ENCODE measurements at regions not wholly inside any gene's neighbourhood (a gene's known extent, or its start where the extent isn't known, plus 50 kb on each side); places are given as distances from the start of the nearest gene placed in this dataset.

DNA sequence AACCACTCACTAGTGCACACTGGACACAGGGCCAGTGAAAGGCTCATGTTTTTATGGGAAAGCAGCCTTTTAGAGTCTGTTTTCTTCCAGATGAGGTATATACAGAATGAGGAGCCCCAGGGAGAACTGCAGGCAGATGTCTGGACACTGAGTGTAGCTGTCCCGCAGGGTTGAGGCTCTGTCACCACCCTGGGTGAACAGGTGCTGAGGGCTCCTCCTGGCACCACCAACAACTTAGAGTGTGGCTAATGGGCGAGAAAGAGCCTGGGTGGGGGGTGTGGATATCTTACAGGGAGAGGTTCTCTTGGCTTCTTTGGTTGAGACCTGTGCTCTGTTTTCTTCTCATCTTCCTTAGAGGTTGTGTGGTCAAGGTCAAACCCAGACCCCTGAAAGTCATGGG, 202.1 kb upstream of the GPR12 start:
- TF ChIP-seq CTCF (IDR thresholded peaks at IDR 0.05), result no peak
- no peak for TF ChIP-seq POLR2A (IDR thresholded peaks at IDR 0.05)
- TF ChIP-seq POLR2AphosphoS5 (IDR thresholded peaks at IDR 0.05), result no peak

Measured in breast epithelium (tissue), 3 donors.